ENCODE measurements at regions not wholly inside any gene's neighbourhood (a gene's known extent, or its start where the extent isn't known, plus 50 kb on each side); places are given as distances from the start of the nearest gene placed in this dataset.

DNA sequence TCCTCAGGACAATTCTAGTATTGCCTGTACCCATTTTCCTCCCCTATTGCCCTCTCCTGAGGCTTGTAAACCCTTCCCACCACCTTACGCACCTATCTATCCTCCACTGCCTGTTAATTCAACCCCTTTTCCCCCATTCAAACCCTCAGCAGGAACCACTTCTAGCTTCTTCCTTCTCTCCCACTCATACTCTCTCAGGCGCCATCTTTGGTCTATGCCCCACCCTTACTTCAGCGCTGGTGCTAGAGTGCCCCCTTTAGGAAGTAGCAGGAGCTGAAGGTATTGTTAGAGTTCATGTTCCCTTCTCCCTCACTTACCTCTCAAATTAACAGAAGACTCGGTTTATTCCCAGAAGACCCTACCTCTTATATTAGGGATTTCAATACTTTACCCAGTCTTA is 121.8 kb upstream of the NLGN1 start:
- ATAC-seq, result no peak
- Histone ChIP-seq H3K27me3 (no peaks in the 10 kb centered on the region), H3K4me1 (no peaks in the 10 kb centered on the region), H3K27ac (no peak overlapping the region), H3K9me3 (no peaks in the 10 kb centered on the region), H3K4me3 (no peak overlapping the region), H3K36me3 (no peaks in the 10 kb centered on the region)
- no peak for DNase-seq
- TF ChIP-seq POLR2A (IDR thresholded peaks at IDR 0.05), result no peak
- TF ChIP-seq, protein P1, sequence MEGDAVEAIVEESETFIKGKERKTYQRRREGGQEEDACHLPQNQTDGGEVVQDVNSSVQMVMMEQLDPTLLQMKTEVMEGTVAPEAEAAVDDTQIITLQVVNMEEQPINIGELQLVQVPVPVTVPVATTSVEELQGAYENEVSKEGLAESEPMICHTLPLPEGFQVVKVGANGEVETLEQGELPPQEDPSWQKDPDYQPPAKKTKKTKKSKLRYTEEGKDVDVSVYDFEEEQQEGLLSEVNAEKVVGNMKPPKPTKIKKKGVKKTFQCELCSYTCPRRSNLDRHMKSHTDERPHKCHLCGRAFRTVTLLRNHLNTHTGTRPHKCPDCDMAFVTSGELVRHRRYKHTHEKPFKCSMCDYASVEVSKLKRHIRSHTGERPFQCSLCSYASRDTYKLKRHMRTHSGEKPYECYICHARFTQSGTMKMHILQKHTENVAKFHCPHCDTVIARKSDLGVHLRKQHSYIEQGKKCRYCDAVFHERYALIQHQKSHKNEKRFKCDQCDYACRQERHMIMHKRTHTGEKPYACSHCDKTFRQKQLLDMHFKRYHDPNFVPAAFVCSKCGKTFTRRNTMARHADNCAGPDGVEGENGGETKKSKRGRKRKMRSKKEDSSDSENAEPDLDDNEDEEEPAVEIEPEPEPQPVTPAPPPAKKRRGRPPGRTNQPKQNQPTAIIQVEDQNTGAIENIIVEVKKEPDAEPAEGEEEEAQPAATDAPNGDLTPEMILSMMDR (IDR thresholded peaks at IDR 0.05), result no peak
- intact Hi-C loops (cut with DNase I), result no loop called here
- WGBS (ENCODE audit: insufficient coverage, low coverage, low lambda C conversion rate, missing lambda C conversion rate), result 60% methylated on average over 4 of the region's 4 CpGs

DNA sequence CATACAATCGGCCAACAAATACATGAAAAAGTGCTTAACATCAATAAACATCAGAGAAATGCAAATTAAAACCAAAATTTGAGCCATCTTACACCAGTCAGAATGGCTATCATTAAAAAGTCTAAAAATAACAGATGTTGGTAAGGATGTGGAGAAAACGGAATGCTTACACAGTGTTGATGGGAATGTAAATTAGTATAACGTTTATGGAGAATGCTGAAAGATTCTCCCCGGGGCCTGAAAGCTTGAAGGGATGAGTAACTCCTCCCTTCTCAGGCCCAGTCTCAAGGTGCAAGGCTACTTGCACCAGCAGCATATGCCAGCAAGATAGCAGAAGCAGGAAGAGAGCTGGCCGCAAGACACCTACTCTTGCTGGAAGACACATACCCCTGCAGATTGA is 123.7 kb upstream of the NLGN1 start:
- TF ChIP-seq, protein P1 (IDR thresholded peaks at IDR 0.05), result no peak
- no peak for TF ChIP-seq POLR2A (IDR thresholded peaks at IDR 0.05)
- DNase-seq (no peak), ATAC-seq (no peak)
- Histone ChIP-seq H3K4me1 (no peaks in the 10 kb centered on the region), H3K27ac (no peak overlapping the region), H3K9me3 (no peaks in the 10 kb centered on the region), H3K4me3 (no peak overlapping the region), H3K36me3 (no peaks in the 10 kb centered on the region), H3K27me3 (no peaks in the 10 kb centered on the region)
- WGBS (ENCODE audit: insufficient coverage, low coverage, low lambda C conversion rate, missing lambda C conversion rate), result 50% methylated on average over 3 of the region's 5 CpGs
- intact Hi-C loops (cut with DNase I), result no loop called here

DNA sequence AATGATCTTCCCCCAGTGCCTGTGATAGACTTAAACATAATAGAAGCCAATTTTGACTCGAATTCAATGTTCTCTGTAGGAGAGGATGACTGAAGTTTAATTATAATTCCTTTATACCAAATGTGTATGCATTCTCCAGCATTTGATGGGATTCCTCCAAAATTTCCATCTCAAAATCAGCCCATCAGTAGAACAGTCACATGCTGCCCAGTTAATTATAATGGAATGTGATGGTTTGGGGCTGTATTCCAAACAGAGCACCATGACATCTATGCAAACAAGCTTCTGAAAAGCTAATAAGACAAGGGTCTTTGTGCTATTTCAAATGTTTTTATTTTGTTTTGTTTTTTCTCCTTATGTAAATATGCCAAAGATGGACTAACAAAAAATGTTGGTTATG is 127.7 kb upstream of the SPATA16 start:
- Histone ChIP-seq H3K9me3 (no peaks in the 10 kb centered on the region), H3K27ac (no peak overlapping the region), H3K4me3 (no peak overlapping the region), H3K36me3 (no peaks in the 10 kb centered on the region), H3K27me3 (no peaks in the 10 kb centered on the region), H3K4me1 (no peaks in the 10 kb centered on the region)
- WGBS (ENCODE audit: insufficient coverage, low coverage, low lambda C conversion rate, missing lambda C conversion rate), result 17% methylated on average over 1 of the region's 1 CpG
- TF ChIP-seq, protein P1 (IDR thresholded peaks at IDR 0.05), result no peak
- TF ChIP-seq POLR2A (IDR thresholded peaks at IDR 0.05), result no peak
- ATAC-seq, result no peak
- no peak for DNase-seq
- intact Hi-C loops (cut with DNase I), result no loop called here

DNA sequence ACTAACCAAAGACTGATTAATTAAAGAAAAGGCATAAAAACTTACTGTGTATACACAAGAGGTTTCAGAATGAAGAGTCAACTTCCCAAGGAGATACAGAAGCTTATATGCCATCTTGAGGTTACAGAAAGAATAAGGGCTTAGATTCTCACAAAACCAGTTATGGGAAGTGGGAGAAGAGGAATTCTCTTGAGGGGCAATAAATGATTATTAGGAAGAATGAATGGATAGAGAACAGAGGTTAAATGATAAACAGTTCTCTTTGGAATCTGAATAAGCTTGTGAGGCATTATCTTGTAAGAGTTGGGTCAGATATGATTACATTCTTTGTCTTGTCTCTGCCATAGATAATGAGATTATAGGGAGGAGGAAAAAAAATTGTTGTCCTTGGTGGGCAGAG is 126.7 kb upstream of the SPATA16 start:
- Histone ChIP-seq H3K27ac (no peak overlapping the region), H3K4me3 (no peak overlapping the region), H3K27me3 (no peaks in the 10 kb centered on the region), H3K4me1 (no peaks in the 10 kb centered on the region), H3K36me3 (no peaks in the 10 kb centered on the region), H3K9me3 (no peaks in the 10 kb centered on the region)
- no peak for ATAC-seq
- DNase-seq, result no peak
- TF ChIP-seq, protein P1 (IDR thresholded peaks at IDR 0.05), result no peak
- no peak for TF ChIP-seq POLR2A (IDR thresholded peaks at IDR 0.05)
- intact Hi-C loops (cut with DNase I), result no loop called here

DNA sequence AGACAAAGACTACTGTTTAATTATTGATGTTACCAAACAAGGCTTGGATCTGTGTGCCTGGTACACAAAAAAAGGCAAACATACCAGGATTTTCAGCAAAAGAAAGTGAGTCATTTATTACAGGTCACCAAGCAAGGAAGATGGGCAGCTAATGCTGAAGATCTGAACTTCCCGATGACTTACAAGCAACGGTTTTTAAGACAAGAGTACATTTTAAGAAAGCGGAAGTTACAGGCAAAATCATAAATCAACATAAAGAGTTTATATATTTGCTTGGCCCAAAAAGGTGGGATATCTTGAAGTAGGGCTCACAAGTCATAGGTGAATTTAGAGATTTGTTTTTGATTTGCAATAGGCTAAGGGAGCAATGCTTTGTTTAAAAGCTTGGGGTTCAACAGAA is 125.4 kb upstream of the SPATA16 start:
- Histone ChIP-seq H3K9me3 (no peaks in the 10 kb centered on the region), H3K4me1 (no peaks in the 10 kb centered on the region), H3K27ac (no peak overlapping the region), H3K27me3 (no peaks in the 10 kb centered on the region), H3K36me3 (no peaks in the 10 kb centered on the region), H3K4me3 (no peak overlapping the region)
- no peak for DNase-seq
- no peak for ATAC-seq
- TF ChIP-seq, protein P1 (IDR thresholded peaks at IDR 0.05), result no peak
- no peak for TF ChIP-seq POLR2A (IDR thresholded peaks at IDR 0.05)
- intact Hi-C loops (cut with DNase I), result no loop called here
- WGBS (ENCODE audit: insufficient coverage, low coverage, low lambda C conversion rate, missing lambda C conversion rate), result 40% methylated on average over 3 of the region's 3 CpGs
